ENCODE measurements at regions not wholly inside any gene's neighbourhood (a gene's known extent, or its start where the extent isn't known, plus 50 kb on each side); places are given as distances from the start of the nearest gene placed in this dataset.

DNA sequence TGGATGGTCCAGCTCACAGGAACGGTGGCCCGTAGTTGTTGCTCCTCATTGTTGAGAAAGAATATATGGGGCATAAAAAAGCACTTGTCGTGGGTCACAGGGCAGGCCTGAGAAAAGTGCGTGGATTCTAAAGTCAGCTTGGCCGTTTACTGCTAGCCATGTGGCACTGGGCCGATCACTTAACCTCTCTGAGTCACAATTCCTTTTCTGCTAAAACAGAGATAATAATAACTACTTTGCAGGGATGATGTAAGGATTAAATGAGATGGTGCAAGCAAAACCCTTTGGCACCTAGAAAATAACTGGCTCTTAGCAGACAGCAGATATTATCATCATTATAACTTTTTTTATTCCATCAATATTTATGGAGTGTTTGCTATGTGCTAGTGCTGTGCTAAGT lies 579.7 kb downstream of the CCDC171 start:
- TF ChIP-seq CTCF (IDR thresholded peaks at IDR 0.05): no peak

GRCh38 chr9:16133032-16133431 lies 580.2 kb downstream of the CCDC171 start:
- no peak for TF ChIP-seq CTCF (IDR thresholded peaks at IDR 0.05)

DNA sequence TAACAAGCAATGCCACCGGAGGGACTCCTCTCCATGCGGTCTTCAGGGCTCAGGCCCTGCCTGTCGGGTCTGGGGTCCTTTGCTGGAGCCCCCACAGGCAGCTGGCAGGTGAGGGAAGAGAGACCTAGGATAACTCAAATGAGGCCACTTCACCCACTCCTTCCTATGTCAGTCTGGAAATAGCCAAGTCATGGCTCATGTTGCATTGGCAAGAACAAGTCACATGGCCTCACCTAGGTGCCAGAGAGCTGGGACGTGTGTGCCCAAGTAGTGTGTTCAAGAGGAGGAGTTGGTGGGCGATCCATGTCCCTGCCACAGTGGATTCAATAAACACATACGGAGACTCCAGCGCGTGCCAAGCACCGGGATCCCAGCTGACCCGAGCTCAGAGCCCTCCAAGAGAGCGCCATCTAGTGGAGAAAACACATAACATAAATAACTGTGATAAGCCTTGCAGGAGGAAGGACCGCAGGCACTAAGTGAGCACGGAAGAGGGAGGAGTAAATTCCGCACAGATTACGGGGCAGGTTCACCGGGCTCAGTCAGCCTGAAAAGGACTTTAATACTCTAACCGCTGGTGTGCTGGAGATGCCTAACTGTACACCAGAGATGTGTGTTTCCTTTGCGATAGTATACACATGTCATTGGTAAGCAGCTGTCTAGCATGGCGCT lies 580.8 kb downstream of the CCDC171 start:
- TF ChIP-seq CTCF (IDR thresholded peaks at IDR 0.05): peak; percentile 77

DNA sequence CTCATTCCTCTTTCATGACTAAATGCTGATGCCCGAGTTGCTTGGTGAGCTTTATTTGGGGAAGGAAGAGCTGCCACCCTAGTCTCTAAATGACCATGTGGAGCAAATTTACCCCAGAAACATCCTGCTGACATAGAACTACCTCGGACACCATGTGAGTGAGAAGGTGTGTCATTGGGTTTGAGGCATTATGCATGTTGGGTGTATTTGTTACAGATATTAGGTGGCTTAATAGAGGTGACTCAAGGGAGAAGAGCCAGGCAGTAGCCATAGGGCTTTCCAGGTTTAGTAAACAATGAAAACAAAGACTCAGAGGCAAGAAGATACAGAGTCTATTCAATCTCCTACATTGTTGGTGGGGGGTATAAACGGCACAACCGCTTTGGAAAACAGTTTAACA lies 581.5 kb downstream of the CCDC171 start:
- TF ChIP-seq CTCF (IDR thresholded peaks at IDR 0.05): no peak

- no peak for TF ChIP-seq CTCF (IDR thresholded peaks at IDR 0.05)
These were observed 583.1 kb downstream of the CCDC171 start for GRCh38 chr9:16135968-16136367.

GRCh38 chr9:16136451-16136850 lies 583.6 kb downstream of the CCDC171 start:
- no peak for TF ChIP-seq CTCF (IDR thresholded peaks at IDR 0.05)

GRCh38 chr9:16136961-16137360 lies 584.1 kb downstream of the CCDC171 start:
- TF ChIP-seq CTCF (IDR thresholded peaks at IDR 0.05): no peak
